DMS53 (cell line): ENCODE measurements at regions not wholly inside any gene's neighbourhood (a gene's known extent, or its start where the extent isn't known, plus 50 kb on each side); places are given as distances from the start of the nearest gene placed in this dataset.
A peak's percentile ranks its signal among the peaks of the same experiment; 100 is the strongest.

ENCODE experiments used
- DNase-seq: peaks from one replicate; lab custom pipeline; 2025; lab: John Stamatoyannopoulos, UW

DNA sequence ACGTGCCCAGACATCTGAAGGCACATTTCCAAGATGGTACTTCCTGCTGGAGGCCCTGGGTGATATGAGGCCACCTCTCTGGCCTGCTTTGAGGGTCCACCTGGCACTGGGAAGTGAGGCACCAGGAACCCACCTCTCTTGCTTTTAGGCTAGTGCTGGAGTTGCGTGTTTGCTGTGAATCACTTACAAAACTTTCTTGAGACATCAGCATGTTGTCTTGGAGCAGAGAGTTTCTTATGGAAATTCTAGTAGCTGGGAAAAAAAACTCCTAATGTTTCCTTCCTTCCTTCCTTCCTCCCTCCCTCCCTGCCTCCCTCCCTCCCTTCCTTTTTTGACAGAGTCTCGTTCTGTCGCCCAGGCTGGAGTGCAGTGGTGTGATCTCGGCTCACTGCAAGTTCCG is 341.3 kb downstream of the MIAT start:
- no peak for DNase-seq

DNA sequence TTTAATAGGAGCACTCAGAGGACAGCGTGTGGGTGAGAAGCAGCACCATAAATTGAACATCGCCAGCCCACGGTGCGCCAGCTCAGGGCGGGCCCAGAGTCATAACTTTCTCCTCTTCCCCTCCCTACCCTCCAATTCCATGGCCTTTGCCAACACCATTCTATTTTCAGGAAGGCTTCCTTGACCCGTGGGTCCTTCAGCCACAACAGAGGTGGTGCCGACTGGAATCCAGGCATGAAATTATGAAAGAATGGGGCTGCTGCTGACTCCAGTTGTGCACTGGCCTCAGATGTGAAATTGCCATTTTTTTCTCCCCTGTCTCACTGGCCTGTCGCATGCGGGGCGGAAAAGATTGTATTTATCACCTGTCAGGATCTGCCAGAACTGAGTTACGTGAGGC is 345.9 kb downstream of the MIAT start:
- DNase-seq, result no peak

DNA sequence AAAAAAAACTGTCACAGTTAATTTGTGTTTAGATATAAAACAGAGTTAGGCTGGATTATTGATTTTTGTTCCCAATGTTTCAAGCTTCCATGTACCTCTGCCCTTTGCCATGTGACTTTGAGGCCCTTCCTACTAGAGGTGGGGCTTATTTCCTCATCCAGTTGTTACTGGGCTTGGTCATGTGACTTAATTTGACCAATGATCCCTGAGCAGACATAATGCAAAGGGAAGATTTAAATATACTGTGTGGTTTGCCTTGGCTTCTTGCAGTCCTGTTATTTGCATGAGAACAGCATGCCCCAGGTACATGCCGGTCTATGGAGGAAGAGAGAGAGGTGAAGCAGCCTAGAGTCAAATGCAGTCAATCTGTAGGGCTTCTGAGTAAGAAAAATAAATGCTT is 347.0 kb downstream of the MIAT start:
- no peak for DNase-seq

DNA sequence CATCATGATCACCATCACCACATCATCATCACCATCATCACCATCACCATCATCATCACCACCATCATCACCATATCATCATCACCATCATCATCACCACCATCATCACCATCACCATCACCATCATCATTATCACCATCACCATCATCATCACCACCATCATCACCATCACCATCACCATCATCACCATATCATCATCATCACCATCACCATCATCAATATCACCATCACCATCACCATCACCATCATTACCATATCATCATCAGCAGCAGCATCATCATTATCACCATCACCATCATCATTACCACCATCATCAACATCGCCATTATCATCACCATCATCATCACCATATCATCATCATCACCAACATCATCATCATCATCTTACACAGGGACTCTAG is 351.1 kb downstream of the MIAT start:
- DNase-seq, result no peak

DNA sequence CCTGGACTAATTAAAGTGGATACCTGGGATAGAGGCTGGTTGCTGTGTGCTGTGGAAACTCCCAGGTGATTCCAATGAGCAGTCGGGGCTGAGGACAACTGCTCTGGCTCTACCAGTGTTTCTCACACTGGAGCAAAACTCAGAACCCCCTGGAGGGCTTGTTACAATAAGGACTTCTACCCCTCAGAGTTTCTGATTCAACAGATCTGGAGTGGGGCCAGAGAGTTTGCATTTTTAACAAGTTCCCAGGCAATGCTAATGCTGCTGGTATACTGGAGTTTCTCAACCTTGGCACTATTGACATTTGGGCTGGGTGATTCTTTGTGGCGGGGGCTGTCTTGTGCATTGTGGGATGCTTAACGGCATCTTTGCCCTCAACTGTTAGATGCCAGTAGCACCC is 353.7 kb downstream of the MIAT start:
- DNase-seq, result no peak

DNA sequence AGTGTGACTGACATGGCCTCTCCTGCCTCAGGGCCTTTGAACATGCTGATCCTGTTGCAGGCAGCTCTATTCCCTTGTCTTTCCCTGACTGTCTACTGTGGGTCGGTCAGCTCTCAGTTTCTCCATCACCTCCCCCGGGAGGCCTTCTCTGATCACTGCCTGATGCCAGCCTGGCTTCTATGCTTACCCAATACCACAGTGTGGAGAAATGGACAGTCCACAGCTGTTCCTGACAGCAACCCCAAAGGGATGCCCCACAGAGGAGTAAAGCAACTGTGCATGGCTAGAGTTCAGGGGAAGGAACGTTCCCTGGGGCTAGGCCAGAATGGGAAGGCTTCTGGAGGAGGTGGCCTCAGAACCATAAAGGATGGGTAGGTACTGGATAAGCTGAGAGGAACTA is 354.3 kb downstream of the MIAT start:
- no peak for DNase-seq

DNA sequence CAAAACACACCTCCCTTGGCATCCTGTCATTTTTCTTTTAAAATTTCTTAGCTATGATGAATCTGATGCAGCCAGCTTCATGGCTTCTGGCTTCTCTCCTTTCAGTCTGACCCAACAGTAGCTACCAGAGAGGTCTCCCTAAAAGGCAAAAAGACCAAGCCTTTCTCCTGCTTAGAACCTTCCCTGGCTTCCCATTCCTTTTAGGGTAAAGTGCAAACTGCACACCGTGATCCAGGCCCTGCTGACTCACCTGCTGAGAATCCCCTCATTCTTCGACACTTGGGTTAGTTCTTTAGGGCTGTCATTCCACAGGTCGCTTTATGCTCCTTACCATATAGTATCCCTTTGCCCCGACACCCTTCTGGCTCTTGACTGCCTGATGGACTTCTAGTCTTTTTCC is 362.4 kb downstream of the MIAT start:
- DNase-seq, result no peak

DNA sequence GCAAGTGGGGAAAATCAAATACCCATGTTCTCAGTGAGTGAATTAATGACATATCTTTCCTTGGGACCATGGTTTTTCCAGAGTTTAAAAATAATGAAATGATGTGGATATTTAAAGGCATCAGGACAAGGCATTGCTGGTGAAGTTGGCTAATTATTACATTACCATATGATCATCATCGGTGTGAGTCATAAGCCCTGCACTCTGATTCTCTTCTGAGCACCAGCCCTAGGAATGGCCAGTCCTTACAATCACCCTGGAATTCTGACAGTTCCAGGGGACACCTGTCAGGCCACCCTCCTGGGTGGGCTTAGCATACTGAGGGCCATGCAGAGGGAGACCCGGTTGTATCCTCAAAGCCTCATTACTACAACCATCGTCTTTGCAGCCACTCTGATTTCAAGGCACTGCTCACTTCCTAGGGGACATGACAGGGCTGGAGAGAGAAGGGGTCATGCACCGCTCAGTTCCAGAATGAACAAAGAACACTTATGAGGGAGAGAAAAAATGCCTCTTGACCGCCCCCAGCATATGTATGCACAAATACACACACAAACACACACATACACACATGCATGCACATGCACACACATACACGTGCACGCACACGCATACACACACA is 365.0 kb downstream of the MIAT start:
- no peak for DNase-seq

DNA sequence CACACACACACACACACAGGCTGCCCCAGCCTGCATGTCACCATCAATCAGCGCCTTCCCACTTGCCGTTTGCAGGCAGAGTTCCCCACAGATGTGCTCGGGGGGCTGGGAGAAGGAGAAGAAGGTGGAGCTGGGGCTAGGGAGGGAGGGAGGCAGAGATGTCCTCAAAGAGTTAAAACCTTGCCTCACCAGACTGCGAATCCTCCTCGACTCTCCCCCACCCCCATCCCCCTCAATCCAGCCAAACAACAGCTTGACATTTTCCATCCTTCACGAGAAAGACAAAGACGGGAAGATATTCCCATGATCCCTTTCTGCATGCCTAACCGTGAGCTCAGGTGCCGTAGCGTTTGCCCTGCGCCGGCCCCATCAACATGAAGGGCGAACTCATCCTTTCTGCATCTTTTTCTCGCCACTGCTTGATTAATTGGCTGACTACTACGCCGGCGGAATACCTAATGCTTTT is 365.5 kb downstream of the MIAT start:
- no peak for DNase-seq

DNA sequence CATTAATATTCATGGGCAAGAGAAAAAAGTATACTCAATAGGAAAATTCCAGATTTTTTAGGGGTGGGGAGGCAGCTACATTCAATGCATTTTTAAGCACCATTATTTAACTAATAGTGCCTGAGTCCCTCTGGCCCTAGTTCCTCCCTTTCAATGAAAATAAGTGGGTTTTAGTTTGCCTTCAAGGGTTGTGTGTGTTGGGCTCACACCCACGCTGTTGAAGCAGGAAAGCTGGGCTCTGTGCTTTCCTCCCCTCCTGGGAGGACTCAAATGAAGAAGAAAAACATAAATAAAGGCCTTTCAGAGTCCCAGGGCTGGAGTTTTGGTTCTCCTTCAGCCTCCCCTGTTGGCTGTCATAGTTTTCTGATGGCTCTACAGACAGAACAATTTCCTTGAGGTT is 366.2 kb downstream of the MIAT start:
- no peak for DNase-seq

DNA sequence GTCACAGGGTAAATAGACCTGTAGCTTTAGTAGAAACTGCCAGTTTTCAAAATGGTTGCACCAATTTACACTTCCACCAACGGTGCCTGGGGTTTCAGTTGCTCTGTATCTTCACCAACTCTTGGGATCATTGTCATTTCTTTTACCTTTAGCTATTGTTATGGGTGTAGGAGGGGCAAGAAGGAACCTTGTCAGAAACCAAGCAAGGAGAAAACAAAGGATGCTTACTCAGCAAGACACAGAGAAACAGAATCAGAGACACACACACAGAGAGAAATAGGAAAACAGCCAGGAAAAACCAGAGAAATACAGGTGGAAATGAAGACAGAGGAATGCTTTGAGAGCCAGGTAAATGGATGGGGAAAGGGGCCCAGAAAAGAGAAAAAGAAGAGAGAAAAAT is 367.6 kb downstream of the MIAT start:
- DNase-seq, result no peak

DNA sequence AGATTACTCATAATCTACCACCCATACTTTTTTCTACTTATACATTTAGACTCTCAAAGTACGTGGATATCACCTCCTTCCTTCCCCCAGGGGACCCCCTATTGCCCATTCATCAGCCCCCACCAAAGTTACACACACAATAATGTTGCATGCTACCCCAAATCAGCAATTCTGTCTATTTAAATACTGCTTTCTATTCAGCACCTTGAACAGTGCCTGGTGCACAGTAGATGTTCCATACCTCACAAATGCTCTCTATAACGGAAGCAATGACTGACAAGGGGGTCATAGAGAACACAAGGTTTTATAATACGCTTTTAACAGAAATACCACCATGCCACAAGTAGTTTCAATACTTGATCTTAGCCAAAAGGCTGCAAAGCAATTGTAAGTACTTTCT is 370.7 kb downstream of the MIAT start:
- no peak for DNase-seq

DNA sequence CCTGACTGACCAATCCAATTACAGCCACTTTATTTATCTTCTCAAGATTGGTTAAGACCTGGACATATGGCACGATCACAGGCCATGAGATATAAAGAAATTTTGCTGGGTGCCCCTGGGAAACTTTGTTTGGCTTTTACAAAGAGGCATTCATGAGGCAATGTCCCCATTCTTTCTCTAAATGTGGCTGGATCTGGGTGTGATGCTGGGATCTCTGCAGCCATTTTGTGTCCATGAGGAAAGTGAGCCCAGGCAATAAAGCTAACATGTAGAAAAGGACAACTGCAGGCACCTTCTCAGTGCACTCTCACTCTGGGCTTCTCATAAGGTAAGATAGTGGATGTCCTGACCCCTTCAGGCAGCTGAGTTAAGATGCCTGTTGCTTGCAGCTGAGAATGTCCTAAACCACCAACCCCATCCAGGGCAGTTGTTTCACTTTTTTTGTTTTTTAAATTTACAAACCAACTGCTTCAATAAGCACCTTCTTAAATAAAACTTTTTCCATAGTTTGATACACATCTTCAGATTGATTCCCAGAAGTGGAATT is 372.3 kb downstream of the MIAT start:
- no peak for DNase-seq

DNA sequence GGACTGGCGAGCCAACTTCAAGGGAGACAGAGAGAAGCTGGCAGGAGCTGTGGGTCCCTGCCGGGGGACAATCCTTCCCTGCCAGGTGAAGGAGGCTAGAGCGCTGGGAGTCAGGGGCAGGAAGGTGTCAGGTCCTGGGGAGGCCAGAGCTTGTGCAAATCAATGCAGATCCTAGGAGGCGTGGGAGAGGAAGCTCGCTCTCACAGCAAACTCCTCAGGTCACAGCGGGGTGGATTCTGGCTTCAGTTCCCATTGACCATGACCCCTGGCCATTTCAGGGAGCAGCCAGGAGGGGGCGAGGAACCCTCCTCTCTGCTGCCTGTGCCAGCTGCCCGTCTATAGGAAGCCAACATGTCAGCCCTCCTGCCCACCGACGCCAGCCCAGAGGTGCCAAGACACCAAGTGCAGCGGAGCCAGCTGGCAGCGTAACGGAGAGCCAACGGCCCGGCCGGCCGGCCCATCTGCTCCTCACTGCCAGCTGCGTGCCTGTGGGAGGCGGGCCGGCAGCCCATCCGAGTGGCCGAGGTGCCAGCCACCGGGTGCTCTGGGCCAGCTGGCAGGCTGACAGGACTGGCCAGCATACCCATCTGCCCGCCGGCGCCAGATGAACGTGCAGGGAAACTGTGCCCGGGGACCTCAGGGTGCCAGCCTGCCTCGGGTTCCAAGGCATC is 374.8 kb downstream of the MIAT start:
- DNase-seq, result peak; percentile 55

DNA sequence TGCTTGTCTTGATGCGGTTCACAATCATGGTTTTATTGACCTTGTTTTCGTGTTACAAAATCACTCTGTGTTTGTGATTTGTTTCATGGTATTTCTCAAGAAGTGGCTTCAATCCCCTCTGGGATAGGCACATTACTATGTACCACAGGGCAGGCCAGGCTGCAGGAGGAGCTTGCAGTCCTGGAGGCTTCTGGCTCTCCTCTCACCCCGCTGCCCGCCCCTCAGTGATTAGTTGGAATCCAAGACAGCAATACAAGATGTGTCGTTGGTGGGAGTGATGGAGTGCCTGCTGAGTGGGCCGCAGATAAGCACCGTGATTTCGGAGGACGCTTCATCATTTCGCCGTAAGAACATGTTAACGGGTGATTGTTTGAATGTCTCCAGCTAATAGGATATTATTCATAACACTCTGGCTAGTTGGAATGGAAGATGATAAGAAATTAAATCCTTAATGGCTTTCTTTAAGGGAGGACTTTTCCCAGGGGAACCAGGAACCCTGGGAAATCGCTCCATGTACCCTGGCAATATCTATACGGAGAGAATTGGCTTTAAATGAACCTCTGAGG is 384.4 kb downstream of the MIAT start:
- DNase-seq, result no peak

DNA sequence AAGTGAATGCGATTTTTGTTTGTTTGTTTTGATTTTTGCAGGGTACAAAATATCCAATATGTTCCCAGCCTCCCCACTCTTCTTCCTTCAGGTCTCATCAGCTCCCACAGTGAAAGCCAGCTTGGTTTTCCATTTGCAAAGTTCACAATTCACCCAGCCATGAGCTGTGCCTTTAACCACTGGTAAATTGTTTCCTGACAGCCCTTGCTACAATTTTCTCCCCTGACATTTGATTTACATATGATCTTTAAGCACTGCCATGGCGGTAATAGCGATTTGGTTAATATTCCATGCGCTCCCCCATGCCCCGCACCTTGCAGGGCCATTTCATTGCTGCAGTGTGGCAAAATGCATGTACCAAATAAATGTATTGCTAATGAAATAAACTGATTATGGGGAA is 385.9 kb downstream of the MIAT start:
- no peak for DNase-seq

DNA sequence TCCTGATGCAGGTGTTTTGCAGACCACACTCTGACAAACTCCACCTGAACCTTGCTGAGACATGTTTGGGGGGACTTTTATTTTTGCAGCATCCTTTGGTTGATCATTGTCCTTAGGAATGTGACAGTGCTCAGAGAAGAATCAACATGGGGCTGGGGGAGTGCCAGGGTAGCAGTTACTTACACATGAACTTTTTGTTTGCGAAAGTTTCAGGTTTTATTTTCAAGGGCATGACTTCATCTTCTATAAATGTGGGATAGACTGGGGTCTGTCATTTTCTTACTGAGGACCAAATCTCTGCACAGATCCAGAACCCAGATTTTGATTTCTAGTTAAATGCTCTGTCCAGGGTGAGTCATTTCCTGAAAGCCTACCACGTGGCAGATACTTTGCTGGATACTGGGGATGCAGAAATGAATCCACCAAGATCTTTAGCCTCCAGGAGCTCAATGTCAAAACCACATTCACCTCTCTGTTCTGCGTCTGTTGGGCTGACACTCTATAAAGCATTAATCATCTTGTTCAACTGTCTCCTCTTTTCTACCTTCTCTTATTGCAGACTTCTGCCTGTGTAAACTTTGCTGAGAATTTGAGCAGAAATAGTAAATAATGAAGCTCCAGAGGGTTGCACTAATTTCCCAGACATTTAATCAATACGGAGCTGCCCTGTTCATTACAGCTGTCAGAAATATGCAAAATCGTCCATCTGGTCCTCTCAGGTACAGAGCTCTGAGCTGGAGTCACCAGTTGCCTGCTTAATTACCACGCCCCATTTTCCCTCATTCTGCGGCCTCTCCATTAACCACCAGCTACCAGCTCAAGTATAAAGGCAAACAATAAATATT is 387.9 kb downstream of the MIAT start:
- peak; percentile 1 for DNase-seq

DNA sequence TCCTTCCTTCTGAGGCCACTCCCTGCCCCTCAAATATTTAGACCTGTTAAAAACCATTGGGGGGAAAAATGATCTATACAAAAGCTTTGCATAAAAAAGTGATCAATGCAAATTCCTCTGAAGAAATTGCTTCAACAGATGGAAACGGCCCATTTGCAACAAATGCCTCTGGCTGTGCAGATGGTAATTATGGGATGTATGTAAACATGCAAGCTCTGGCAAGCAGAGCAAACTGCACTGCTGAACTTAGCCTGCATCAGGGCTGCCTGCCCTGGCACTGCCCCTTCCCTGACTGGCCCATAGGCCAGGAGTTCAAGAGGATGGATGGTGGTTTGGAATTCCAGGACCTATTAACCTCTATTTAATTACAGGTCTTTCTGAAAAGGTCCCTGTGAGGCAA is 388.7 kb downstream of the MIAT start:
- DNase-seq, result no peak

DNA sequence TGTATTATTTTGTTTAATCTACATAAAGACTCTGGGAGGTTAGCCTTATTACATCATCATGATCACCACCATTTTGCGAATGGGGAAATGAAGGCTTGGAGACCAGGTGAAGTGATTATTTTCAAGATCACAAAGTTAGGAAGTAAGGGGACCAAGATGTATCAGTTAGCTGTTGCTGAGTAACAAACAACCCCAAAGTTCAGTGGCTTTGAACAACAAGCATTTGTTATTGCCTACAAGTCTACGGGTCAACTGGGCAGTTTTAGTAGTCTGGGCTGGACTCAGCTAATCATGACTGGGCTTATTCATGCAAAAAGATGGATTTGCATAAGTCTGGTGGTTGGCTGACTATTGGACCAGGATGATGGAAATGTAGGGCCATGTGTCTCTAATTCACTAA is 389.2 kb downstream of the MIAT start:
- DNase-seq, result no peak

DNA sequence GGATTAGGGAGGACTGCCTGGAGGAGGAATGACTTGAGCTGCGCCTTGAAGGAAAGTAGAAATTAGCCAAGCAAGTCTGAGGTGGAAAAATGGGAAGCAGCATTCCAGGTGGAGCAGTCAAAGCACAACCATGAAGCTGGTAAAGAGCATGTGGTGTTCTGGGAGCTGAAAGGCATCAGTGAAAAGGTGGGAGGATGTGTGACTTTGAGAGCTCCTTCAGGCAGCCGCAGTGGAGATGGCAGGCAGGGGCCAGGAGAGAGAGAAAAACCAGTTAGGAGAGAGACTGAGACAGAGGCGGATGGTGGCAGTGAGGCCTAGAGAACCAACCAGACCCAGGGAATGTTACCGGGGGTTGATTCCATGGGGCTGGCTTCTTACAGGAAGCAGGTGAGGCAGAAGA is 393.4 kb downstream of the MIAT start:
- DNase-seq, result no peak

DNA sequence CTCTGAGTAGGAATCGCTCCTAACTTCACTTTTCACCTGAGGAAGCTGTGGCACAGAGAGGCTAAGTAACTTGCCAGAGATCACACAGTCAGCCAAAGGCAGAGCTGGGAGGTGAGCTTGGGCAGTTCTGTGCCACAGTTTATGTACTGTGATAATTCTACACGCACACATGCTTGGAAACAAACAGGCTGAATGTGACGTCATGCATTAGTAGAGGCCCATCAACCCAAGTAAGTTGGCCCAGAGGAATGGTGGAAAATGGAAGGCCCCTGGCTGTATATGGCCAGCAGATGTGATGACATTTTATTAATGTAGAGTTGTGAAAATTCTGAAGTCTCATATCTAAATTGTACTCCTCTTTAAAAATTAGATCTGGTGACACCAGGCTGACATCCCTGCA is 394.0 kb downstream of the MIAT start:
- no peak for DNase-seq

DNA sequence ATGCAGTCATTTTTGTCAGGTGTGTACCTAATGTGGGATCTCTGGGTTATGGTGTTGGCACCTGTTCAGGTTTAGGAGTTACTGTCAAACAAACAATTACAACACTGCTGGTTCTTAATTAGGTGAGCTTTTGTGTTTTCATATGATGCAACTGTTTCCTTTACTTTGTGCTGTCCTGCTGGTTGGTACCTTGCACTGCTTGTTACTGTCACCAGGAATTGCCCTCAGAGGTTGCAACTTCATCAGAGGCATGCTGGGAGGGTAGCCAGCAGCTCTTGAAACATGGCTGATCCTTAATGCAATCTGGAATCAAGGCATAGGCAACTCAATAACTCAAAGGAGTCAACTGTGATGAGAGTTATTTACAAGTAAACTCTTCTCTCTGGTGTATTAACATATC is 400.3 kb downstream of the MIAT start:
- no peak for DNase-seq

DNA sequence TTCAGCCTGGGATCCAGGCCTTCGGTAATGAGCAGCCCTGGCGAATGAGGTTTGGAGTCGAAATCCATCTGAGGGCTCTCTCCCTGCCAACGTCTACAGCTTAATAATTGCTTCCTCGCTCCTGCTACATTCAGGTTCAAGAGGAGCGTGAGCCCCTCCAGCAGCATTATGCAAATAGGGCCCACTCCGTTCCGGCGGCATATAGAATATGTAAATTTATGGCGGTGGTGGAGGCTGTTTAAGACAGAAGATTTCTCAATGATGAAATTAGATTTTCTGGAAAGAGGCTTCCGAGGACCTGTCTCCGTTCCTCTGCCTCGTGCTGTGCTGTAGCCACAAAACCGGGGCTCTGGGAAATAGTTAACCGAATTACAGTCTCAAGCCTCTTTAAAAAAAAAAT is 402.8 kb downstream of the MIAT start:
- DNase-seq, result no peak
